ENCODE measurements at regions not wholly inside any gene's neighbourhood (a gene's known extent, or its start where the extent isn't known, plus 50 kb on each side); places are given as distances from the start of the nearest gene placed in this dataset.

- Histone ChIP-seq H3K9me3 (ENCODE audit: insufficient read depth, low read length) (no peaks in the 10 kb centered on the region), H3K27me3 (ENCODE audit: low read length) (no peaks in the 10 kb centered on the region)
Observed at GRCh38 chr2:173766537-173767289, 198.5 kb downstream of the SP3 start.

DNA sequence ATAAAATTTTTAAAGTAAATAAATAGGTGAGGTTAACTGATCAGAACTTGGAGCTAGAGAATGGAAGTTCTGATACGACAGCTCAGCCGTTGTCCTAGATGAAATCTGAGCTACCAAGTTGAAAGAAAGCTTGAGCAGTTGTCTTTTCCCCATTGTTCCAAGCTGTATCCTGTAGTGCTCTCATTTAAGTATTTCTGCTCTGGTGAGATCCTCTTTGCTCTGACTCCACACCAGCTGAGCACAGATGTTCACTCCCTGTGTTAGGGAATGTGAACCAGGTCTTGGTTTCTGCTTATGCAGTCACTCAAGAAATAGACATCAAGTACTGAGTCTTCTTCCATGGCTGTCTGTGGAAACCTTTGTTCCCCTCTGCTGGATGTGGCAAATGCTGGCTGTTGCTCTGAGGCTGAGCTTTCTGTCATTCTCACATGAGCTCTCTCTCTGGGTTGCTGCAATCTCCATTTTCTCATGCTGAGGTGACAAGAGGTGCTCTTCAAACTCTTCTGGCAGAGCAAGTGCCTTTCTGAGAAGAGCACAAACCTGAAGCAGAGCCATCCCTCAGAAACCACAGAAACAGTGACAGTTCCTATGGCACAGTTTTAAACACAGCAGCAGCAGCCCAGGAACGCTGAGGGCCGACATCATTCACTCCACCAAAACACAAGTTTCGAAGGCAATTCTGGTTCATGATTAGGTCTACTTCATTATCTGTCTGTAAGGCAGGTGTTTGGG, 194.1 kb downstream of the SP3 start:
- TF ChIP-seq EZH2phosphoT487 (conservative IDR thresholded peaks at IDR 0.05; ENCODE audit: low read length): no peak
- TF ChIP-seq, protein P1, sequence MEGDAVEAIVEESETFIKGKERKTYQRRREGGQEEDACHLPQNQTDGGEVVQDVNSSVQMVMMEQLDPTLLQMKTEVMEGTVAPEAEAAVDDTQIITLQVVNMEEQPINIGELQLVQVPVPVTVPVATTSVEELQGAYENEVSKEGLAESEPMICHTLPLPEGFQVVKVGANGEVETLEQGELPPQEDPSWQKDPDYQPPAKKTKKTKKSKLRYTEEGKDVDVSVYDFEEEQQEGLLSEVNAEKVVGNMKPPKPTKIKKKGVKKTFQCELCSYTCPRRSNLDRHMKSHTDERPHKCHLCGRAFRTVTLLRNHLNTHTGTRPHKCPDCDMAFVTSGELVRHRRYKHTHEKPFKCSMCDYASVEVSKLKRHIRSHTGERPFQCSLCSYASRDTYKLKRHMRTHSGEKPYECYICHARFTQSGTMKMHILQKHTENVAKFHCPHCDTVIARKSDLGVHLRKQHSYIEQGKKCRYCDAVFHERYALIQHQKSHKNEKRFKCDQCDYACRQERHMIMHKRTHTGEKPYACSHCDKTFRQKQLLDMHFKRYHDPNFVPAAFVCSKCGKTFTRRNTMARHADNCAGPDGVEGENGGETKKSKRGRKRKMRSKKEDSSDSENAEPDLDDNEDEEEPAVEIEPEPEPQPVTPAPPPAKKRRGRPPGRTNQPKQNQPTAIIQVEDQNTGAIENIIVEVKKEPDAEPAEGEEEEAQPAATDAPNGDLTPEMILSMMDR (IDR thresholded peaks at IDR 0.05; ENCODE audit: insufficient read depth, low read length, poor library complexity, severe bottlenecking): no peak
- Histone ChIP-seq H3K27me3 (ENCODE audit: low read length) (no peaks in the 10 kb centered on the region), H3K36me3 (ENCODE audit: low read length) (no peaks in the 10 kb centered on the region), H3K79me2 (ENCODE audit: insufficient read depth, low read length) (no peaks in the 10 kb centered on the region), H3K9ac (ENCODE audit: low read length) (no peak overlapping the region), H4K20me1 (ENCODE audit: low read depth, low read length) (no peaks in the 10 kb centered on the region), H3K9me2 (replicated peaks; ENCODE audit: insufficient read depth, low read length) (no peaks in the 10 kb centered on the region), H3K4me2 (ENCODE audit: low read depth, low read length, poor library complexity, severe bottlenecking) (no peak overlapping the region), H3K4me3 (ENCODE audit: insufficient read depth, low read length, poor library complexity, severe bottlenecking) (no peak overlapping the region), H3K27ac (ENCODE audit: low read depth, low read length) (no peak overlapping the region), H3K9me3 (ENCODE audit: insufficient read depth, low read length) (no peaks in the 10 kb centered on the region), H2AFZ (ENCODE audit: low read depth, low read length, severe bottlenecking) (no peak overlapping the region), H3F3A (ENCODE audit: insufficient read depth) (no peaks in the 10 kb centered on the region)

More at GRCh38 chr2:173766537-173767289, 198.5 kb downstream of the SP3 start:
- Histone ChIP-seq H3K4me2 (ENCODE audit: low read depth, low read length, poor library complexity, severe bottlenecking) (no peak overlapping the region), H3K9me2 (replicated peaks; ENCODE audit: insufficient read depth, low read length) (no peaks in the 10 kb centered on the region), H3F3A (ENCODE audit: insufficient read depth) (no peaks in the 10 kb centered on the region), H2AFZ (ENCODE audit: low read depth, low read length, severe bottlenecking) (no peak overlapping the region), H3K4me3 (ENCODE audit: insufficient read depth, low read length, poor library complexity, severe bottlenecking) (no peak overlapping the region), H3K27ac (ENCODE audit: low read depth, low read length) (no peak overlapping the region), H3K79me2 (ENCODE audit: insufficient read depth, low read length) (no peaks in the 10 kb centered on the region), H3K9ac (ENCODE audit: low read length) (no peak overlapping the region), H3K36me3 (ENCODE audit: low read length) (no peaks in the 10 kb centered on the region), H4K20me1 (ENCODE audit: low read depth, low read length) (no peaks in the 10 kb centered on the region)
- no peak for TF ChIP-seq EZH2phosphoT487 (conservative IDR thresholded peaks at IDR 0.05; ENCODE audit: low read length)
- TF ChIP-seq, protein P1 (IDR thresholded peaks at IDR 0.05; ENCODE audit: insufficient read depth, low read length, poor library complexity, severe bottlenecking): no peak

DNA sequence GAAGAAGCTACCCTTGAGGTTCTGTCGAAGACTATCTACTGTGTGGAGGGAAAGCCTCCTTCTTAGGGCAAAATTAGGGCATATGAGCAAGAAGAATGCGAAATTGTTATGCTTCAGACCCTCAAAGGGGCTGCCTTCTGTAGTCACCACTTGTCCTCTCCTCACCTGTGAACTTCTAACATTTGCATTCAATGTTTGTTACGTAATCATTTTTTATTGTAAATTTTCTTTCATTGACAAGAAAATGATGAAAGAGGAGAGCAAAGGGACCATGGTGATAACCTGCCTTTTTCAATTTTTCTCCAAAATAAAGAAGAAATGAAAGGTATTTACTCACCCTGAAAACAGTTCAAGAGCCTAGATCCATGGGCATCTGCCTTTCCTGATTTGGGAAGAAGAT, 193.0 kb downstream of the SP3 start:
- Histone ChIP-seq H4K20me1 (ENCODE audit: low read depth, low read length) (no peaks in the 10 kb centered on the region), H3K4me3 (ENCODE audit: insufficient read depth, low read length, poor library complexity, severe bottlenecking) (no peak overlapping the region), H2AFZ (ENCODE audit: low read depth, low read length, severe bottlenecking) (no peak overlapping the region), H3K79me2 (ENCODE audit: insufficient read depth, low read length) (no peaks in the 10 kb centered on the region), H3F3A (ENCODE audit: insufficient read depth) (no peaks in the 10 kb centered on the region), H3K36me3 (ENCODE audit: low read length) (no peaks in the 10 kb centered on the region), H3K9me3 (ENCODE audit: insufficient read depth, low read length) (no peaks in the 10 kb centered on the region), H3K27me3 (ENCODE audit: low read length) (no peaks in the 10 kb centered on the region), H3K27ac (ENCODE audit: low read depth, low read length) (no peak overlapping the region), H3K9ac (ENCODE audit: low read length) (no peak overlapping the region), H3K4me2 (ENCODE audit: low read depth, low read length, poor library complexity, severe bottlenecking) (no peak overlapping the region), H3K9me2 (replicated peaks; ENCODE audit: insufficient read depth, low read length) (no peaks in the 10 kb centered on the region)
- TF ChIP-seq, protein P1 (IDR thresholded peaks at IDR 0.05; ENCODE audit: insufficient read depth, low read length, poor library complexity, severe bottlenecking): no peak
- no peak for TF ChIP-seq EZH2phosphoT487 (conservative IDR thresholded peaks at IDR 0.05; ENCODE audit: low read length)
